KMS-11 (cell line): ENCODE measurements at regions not wholly inside any gene's neighbourhood (a gene's known extent, or its start where the extent isn't known, plus 50 kb on each side); places are given as distances from the start of the nearest gene placed in this dataset.

ENCODE experiments used
- H2AFZ ChIP-seq: fragments of 200-600 bp; sonication (generic); 2 replicates; pipeline ENCODE4 v1.6.1; 2016; ENCODE audit warnings: antibody characterized with exemption, mixed run types, low read depth
- H3K27ac ChIP-seq: fragments of 200-600 bp; sonication (generic); 2 replicates; pipeline ENCODE4 v1.6.1; 2016; ENCODE audit warnings: mild to moderate bottlenecking, mixed run types
- H3K27me3 ChIP-seq: fragments of 200-600 bp; sonication (generic); 2 replicates; pipeline ENCODE4 v1.6.1; 2017; ENCODE audit warnings: mild to moderate bottlenecking, low read depth, mixed run types, moderate library complexity; ENCODE audit not compliant: insufficient read depth
- H3K36me3 ChIP-seq: fragments of 200-600 bp; sonication (generic); 2 replicates; pipeline ENCODE4 v1.6.1; 2017; ENCODE audit warnings: mild to moderate bottlenecking, mixed run types; ENCODE audit not compliant: insufficient read depth
- H3K4me1 ChIP-seq: fragments of 200-600 bp; sonication (generic); 2 replicates; pipeline ENCODE4 v1.6.1; 2016; ENCODE audit warnings: mild to moderate bottlenecking, low read depth, mixed run types; ENCODE audit not compliant: poor library complexity, severe bottlenecking
- H3K4me2 ChIP-seq: fragments of 200-600 bp; sonication (generic); 2 replicates; pipeline ENCODE4 v1.7.0; 2016; ENCODE audit warnings: mild to moderate bottlenecking, mixed run types
- H3K4me3 ChIP-seq: fragments of 200-600 bp; sonication (generic); IDR thresholded peaks from 2 replicates; pipeline ENCODE4 v1.6.1; 2017; ENCODE audit warnings: low read depth, low read length, mixed read lengths; ENCODE audit not compliant: insufficient read depth
- H3K79me2 ChIP-seq: fragments of 200-600 bp; sonication (generic); 2 replicates; pipeline ENCODE4 v1.6.1; 2016; ENCODE audit warnings: low read depth, mixed run types; ENCODE audit not compliant: insufficient read depth
- H3K9ac ChIP-seq: fragments of 200-600 bp; sonication (generic); 2 replicates; pipeline ENCODE4 v1.6.1; 2016; ENCODE audit warnings: mild to moderate bottlenecking, mixed run types
- H4K20me1 ChIP-seq: fragments of 200-600 bp; sonication (generic); 2 replicates; pipeline ENCODE4 v1.6.1; 2016; ENCODE audit warnings: mild to moderate bottlenecking, mixed run types; ENCODE audit not compliant: insufficient read depth
- CTCF ChIP-seq: fragments of 200-600 bp; sonication (generic); conservative IDR thresholded peaks from 2 replicates; pipeline ENCODE4 v1.6.1; 2017; ENCODE audit warnings: low read depth, mild to moderate bottlenecking, antibody characterized with exemption, low read length, moderate library complexity, mixed read lengths

GRCh38 chr2:150341982-150342680, 145.3 kb downstream of the RND3 start:
- no peak overlapping the region for H3K27ac ChIP-seq
- no peak overlapping the region for H3K4me3 ChIP-seq
- no peaks in the 10 kb centered on the region for H3K36me3 ChIP-seq
- no peaks in the 10 kb centered on the region for H3K4me1 ChIP-seq
- H3K79me2 ChIP-seq = no peaks in the 10 kb centered on the region
- no peaks in the 10 kb centered on the region for H3K27me3 ChIP-seq
- no peak overlapping the region for H3K4me2 ChIP-seq
- no peaks in the 10 kb centered on the region for H4K20me1 ChIP-seq
- no peak overlapping the region for H2AFZ ChIP-seq
- H3K9ac ChIP-seq = no peak overlapping the region
- no peak for TF ChIP-seq CTCF

- no peak for TF ChIP-seq CTCF
- H3K4me1 ChIP-seq = no peaks in the 10 kb centered on the region
- H3K36me3 ChIP-seq = no peaks in the 10 kb centered on the region
Observed at GRCh38 chr2:150339951-150340350, 147.5 kb downstream of the RND3 start.

GRCh38 chr2:150339282-150339681, 148.2 kb downstream of the RND3 start:
- no peaks in the 10 kb centered on the region for H3K79me2 ChIP-seq
- H3K9ac ChIP-seq = no peak overlapping the region
- no peak overlapping the region for H3K4me2 ChIP-seq
- H3K27ac ChIP-seq = no peak overlapping the region
- TF ChIP-seq CTCF = no peak
- no peaks in the 10 kb centered on the region for H3K4me1 ChIP-seq
- H2AFZ ChIP-seq = no peak overlapping the region
- no peak overlapping the region for H3K4me3 ChIP-seq
- no peaks in the 10 kb centered on the region for H3K36me3 ChIP-seq
- no peaks in the 10 kb centered on the region for H3K27me3 ChIP-seq
- H4K20me1 ChIP-seq = no peaks in the 10 kb centered on the region

More at GRCh38 chr2:150339951-150340350, 147.5 kb downstream of the RND3 start:
- Histone ChIP-seq H3K9ac (no peak overlapping the region), H3K27me3 (no peaks in the 10 kb centered on the region), H3K4me2 (no peak overlapping the region), H3K27ac (no peak overlapping the region), H3K79me2 (no peaks in the 10 kb centered on the region), H3K4me3 (no peak overlapping the region), H2AFZ (no peak overlapping the region), H4K20me1 (no peaks in the 10 kb centered on the region)

GRCh38 chr2:150335596-150335995, 151.9 kb downstream of the RND3 start:
- TF ChIP-seq CTCF = no peak
- no peak overlapping the region for H3K4me3 ChIP-seq
- no peak overlapping the region for H3K4me2 ChIP-seq
- no peak overlapping the region for H3K27ac ChIP-seq
- H3K79me2 ChIP-seq = no peaks in the 10 kb centered on the region
- no peak overlapping the region for H2AFZ ChIP-seq
- no peaks in the 10 kb centered on the region for H4K20me1 ChIP-seq
- no peak overlapping the region for H3K9ac ChIP-seq
- H3K36me3 ChIP-seq = no peaks in the 10 kb centered on the region
- no peaks in the 10 kb centered on the region for H3K27me3 ChIP-seq
- H3K4me1 ChIP-seq = no peaks in the 10 kb centered on the region
